ENCODE measurements at regions not wholly inside any gene's neighbourhood (a gene's known extent, or its start where the extent isn't known, plus 50 kb on each side); places are given as distances from the start of the nearest gene placed in this dataset.

GRCh38 chr12:103198499-103198898 lies 241.0 kb downstream of the ASCL1 start:
- H3K9me3 Mint-ChIP-seq (ENCODE audit: unreplicated experiment), result peaks cover 14% of the 10 kb centered on the region
- no peaks in the 10 kb centered on the region for H3K4me1 Mint-ChIP-seq (ENCODE audit: insufficient read depth, unreplicated experiment)
- H3K4me3 Mint-ChIP-seq (ENCODE audit: unreplicated experiment), result no peak overlapping the region
- no peaks in the 10 kb centered on the region for H3K27me3 Mint-ChIP-seq (ENCODE audit: insufficient read depth, unreplicated experiment)
- POLR2A ChIA-PET, result no interaction called here
- no peak overlapping the region for H3K27ac Mint-ChIP-seq (ENCODE audit: low read depth, unreplicated experiment)
- no TSS peak for BruUV-seq (replicated peaks)
- intact Hi-C loops (cut with micrococcal nuclease), result no loop called here
- no peaks in the 10 kb centered on the region for H3K36me3 Mint-ChIP-seq (ENCODE audit: insufficient read depth, unreplicated experiment)
- CTCF ChIA-PET, result interaction anchor here (0.6 kb wide), 1 partner anchor 458 kb away, joined by 5 read pairs; no protein-coding TSS in a partner anchor
- no peak for TF ChIP-seq CTCF (IDR thresholded peaks at IDR 0.05; ENCODE audit: unreplicated experiment)
- DNase-seq (ENCODE audit: unreplicated experiment), result no peak

- Mint-ChIP-seq H3K36me3 (ENCODE audit: insufficient read depth, unreplicated experiment) (no peaks in the 10 kb centered on the region), H3K27ac (ENCODE audit: low read depth, unreplicated experiment) (no peak overlapping the region), H3K27me3 (ENCODE audit: insufficient read depth, unreplicated experiment) (no peaks in the 10 kb centered on the region), H3K9me3 (ENCODE audit: unreplicated experiment) (peaks cover 7% of the 10 kb centered on the region), H3K4me3 (ENCODE audit: unreplicated experiment) (no peak overlapping the region), H3K4me1 (ENCODE audit: insufficient read depth, unreplicated experiment) (no peaks in the 10 kb centered on the region)
- ChIA-PET POLR2A (no interaction called here), CTCF (no interaction called here)
- intact Hi-C loops (cut with micrococcal nuclease), result no loop called here
- DNase-seq (ENCODE audit: unreplicated experiment), result peak; percentile 7
- BruUV-seq (replicated peaks), result no TSS peak
- no peak for TF ChIP-seq CTCF (IDR thresholded peaks at IDR 0.05; ENCODE audit: unreplicated experiment)
These were observed 248.4 kb downstream of the ASCL1 start for GRCh38 chr12:103205906-103206305.

GRCh38 chr12:103207936-103208335 lies 250.5 kb downstream of the ASCL1 start:
- H3K4me3 Mint-ChIP-seq (ENCODE audit: unreplicated experiment), result no peak overlapping the region
- no peak for TF ChIP-seq CTCF (IDR thresholded peaks at IDR 0.05; ENCODE audit: unreplicated experiment)
- peaks cover 7% of the 10 kb centered on the region for H3K9me3 Mint-ChIP-seq (ENCODE audit: unreplicated experiment)
- intact Hi-C loops (cut with micrococcal nuclease), result no loop called here
- no peak overlapping the region for H3K27ac Mint-ChIP-seq (ENCODE audit: low read depth, unreplicated experiment)
- no peak for DNase-seq (ENCODE audit: unreplicated experiment)
- ChIA-PET POLR2A (no interaction called here), CTCF (interaction anchor here (0.6 kb wide), 1 partner anchor 955 kb away, joined by 3 read pairs; no protein-coding TSS in a partner anchor)
- no TSS peak for BruUV-seq (replicated peaks)
- H3K4me1 Mint-ChIP-seq (ENCODE audit: insufficient read depth, unreplicated experiment), result no peaks in the 10 kb centered on the region
- H3K27me3 Mint-ChIP-seq (ENCODE audit: insufficient read depth, unreplicated experiment), result no peaks in the 10 kb centered on the region
- no peaks in the 10 kb centered on the region for H3K36me3 Mint-ChIP-seq (ENCODE audit: insufficient read depth, unreplicated experiment)

GRCh38 chr12:103241184-103241583 lies 254.6 kb downstream of the C12orf42 start:
- no TSS peak for BruUV-seq (replicated peaks)
- no peak for DNase-seq (ENCODE audit: unreplicated experiment)
- Mint-ChIP-seq H3K9me3 (ENCODE audit: unreplicated experiment) (peaks cover 8% of the 10 kb centered on the region), H3K36me3 (ENCODE audit: insufficient read depth, unreplicated experiment) (no peaks in the 10 kb centered on the region), H3K27ac (ENCODE audit: low read depth, unreplicated experiment) (no peak overlapping the region), H3K4me1 (ENCODE audit: insufficient read depth, unreplicated experiment) (no peaks in the 10 kb centered on the region), H3K27me3 (ENCODE audit: insufficient read depth, unreplicated experiment) (peaks cover 10% of the 10 kb centered on the region), H3K4me3 (ENCODE audit: unreplicated experiment) (no peak overlapping the region)
- no peak for TF ChIP-seq CTCF (IDR thresholded peaks at IDR 0.05; ENCODE audit: unreplicated experiment)
- intact Hi-C loops (cut with micrococcal nuclease), result no loop called here
- ChIA-PET POLR2A (no interaction called here), CTCF (no interaction called here)

Data from MCF 10A (cell line).